ENCODE measurements at regions not wholly inside any gene's neighbourhood (a gene's known extent, or its start where the extent isn't known, plus 50 kb on each side); places are given as distances from the start of the nearest gene placed in this dataset.

GRCh38 chr17:77734371-77735080, 224.0 kb upstream of the TNRC6C start:
- no peak for TF ChIP-seq POLR2A (IDR thresholded peaks at IDR 0.05)
- no peak for TF ChIP-seq CTCF (IDR thresholded peaks at IDR 0.05)
- peak; percentile 61 to 78 for TF ChIP-seq POLR2AphosphoS5 (IDR thresholded peaks at IDR 0.05; ENCODE audit: insufficient read depth in 1 of 2, low read depth in 1 of 2)

Data from vagina (tissue), 2 donors.